Epithelial cell of proximal tubule (primary cell): ENCODE measurements at regions not wholly inside any gene's neighbourhood (a gene's known extent, or its start where the extent isn't known, plus 50 kb on each side); places are given as distances from the start of the nearest gene placed in this dataset.

ENCODE experiments used
- DNase-seq: peaks from one replicate; pipeline ENCODE4 v3.0.0-alpha.2; 2011; ENCODE audit warnings: low read depth
- H3K4me3 ChIP-seq: 2 replicates; pipeline ENCODE4 v1.5.1; 2011; ENCODE audit warnings: low read depth, mild to moderate bottlenecking, low read length
- TF ChIP-seq, protein P1 (sequence below): conservative IDR thresholded peaks from 2 replicates; pipeline ENCODE4 v1.5.1; 2012; ENCODE audit warnings: low read depth, mild to moderate bottlenecking, low read length

DNA sequence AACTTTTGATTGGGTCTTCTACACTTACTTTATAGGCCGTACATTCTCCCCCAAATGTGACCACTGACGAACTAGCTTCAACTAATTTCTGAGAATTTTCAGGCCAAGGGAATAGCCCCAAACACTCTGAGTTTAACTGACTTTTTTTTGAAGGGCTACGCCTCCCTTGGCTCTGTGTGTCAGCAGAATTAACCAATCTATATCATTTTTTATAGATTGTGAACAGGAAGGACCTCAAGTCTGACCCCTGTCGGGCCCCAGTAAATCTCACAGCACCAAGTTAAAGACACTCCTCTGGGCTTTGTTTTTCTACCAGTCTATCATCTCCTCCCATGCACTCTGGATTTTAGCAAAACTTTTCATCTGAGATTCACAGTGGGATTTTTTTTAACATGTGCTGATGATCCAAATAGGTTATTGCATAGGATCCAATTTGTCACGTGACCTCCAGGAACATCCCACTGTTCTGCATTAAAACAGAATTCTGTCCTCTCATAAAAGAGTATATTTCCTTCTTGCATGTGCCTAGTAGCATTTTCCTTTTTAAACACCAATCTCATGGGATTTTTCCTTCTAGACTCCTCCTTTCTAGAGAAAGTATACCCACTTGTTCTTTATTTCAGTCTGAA is 307.1 kb downstream of the OSR1 start:
- DNase-seq, result no peak
- TF ChIP-seq, protein P1, sequence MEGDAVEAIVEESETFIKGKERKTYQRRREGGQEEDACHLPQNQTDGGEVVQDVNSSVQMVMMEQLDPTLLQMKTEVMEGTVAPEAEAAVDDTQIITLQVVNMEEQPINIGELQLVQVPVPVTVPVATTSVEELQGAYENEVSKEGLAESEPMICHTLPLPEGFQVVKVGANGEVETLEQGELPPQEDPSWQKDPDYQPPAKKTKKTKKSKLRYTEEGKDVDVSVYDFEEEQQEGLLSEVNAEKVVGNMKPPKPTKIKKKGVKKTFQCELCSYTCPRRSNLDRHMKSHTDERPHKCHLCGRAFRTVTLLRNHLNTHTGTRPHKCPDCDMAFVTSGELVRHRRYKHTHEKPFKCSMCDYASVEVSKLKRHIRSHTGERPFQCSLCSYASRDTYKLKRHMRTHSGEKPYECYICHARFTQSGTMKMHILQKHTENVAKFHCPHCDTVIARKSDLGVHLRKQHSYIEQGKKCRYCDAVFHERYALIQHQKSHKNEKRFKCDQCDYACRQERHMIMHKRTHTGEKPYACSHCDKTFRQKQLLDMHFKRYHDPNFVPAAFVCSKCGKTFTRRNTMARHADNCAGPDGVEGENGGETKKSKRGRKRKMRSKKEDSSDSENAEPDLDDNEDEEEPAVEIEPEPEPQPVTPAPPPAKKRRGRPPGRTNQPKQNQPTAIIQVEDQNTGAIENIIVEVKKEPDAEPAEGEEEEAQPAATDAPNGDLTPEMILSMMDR, result peak; percentile 13

DNA sequence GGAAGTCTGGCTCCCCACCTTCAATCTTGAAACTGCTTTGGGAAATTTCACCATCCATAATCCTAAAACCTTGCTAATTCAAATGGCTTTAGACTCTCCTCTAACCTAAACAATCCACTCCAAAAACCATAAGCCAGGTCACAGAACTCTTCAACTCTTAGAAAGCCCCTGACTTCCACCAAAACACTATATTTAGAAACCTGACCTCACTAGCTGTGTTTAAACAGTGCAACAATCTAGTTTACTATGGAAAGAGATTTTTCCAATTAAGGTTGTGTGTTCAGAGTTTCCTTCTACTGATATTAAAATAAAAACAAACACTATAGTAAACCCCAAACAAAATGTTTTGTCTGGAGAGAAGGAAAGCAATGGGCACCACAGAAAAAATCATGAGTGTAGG is 308.1 kb downstream of the OSR1 start:
- TF ChIP-seq, protein P1, result no peak
- no peak overlapping the region for H3K4me3 ChIP-seq
- no peak for DNase-seq

More for the DNA sequence above, 307.1 kb downstream of the OSR1 start:
- H3K4me3 ChIP-seq, result no peak overlapping the region

DNA sequence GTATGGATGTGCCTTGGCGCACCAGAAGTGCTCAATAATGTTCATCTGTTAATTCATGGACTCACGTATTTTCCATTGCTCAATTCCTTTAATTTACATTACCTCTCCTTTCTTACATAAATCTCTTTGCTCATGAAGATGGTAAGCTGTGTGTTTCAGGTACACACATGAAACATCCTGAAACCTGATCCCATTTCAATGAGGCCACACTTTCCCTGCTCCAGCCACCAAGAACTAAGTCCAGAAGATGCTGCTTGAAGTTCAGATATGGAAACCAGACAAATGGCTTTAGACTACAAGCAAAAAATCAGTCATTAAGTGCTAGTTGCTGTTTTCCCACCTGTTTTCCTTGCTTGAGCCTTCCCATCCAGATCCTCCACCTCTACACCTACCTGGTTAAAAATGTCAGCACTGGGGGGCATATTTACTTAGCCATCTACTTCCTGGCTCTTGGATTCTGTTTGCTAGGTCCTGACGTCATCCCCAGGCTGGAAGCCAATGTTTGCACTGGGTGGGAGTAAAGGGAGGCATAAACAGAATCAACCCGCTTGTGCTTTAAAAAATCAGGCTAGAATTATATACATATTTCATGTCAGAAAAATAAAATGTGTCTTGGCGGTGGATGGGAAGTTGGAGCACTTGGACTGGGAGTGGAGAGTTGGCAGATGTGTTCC is 309.7 kb downstream of the OSR1 start:
- no peak for DNase-seq
- TF ChIP-seq, protein P1, result no peak
- H3K4me3 ChIP-seq, result no peak overlapping the region

DNA sequence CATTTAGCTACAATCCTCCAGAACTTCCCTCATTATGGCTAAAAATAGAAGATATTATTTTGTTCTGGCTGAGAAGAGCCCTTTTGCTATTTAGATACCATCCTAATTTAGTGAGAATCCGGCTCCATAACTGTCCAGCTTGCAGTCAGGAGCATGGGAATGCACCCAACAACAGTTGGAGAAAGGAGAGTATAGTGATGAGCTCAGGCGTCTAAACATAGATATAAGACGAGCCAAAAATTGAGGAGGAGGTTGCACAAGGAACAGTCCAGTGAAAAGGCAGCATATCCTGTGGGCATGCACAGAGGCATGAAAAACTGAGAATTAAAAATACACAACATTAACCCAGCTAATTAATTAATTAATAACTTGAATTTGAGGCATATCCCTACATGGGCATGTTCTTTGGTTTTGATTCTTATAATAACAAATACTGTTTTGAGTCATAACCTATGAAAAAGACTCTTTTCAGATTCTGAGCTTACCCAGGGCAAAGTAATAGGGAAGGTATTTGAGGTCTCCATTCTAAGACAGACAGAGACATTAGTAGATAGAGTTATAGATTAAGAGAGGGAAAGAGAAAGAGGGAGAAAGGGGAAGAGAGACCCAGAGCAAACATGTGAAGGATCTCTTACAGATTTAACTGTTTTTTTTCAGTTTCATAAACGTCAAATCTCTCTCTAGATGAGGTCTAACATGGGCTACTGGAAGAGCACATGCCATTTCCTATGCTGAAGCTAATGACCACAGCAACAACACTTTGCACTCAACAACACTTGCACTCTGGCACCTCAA is 311.2 kb downstream of the OSR1 start:
- H3K4me3 ChIP-seq, result no peak overlapping the region
- DNase-seq, result no peak
- TF ChIP-seq, protein P1, result no peak

DNA sequence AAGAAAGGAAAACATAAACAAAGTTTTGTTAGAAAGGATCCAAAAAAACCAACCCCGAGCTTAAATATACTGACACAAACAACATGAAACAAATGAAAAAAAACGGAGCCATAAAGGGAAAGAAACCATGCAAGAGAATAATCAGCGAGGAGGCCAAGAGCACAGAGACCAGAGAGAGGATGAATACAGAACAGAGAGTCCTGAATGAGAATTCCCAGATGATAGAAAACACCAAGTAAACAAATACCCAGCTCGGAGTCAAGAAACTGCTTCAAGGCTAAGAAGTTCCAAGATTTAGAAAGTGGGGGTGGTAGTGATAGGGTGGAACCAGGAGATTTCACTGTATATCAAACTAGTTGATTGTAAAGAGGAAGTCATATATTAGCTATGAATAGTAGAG is 313.3 kb downstream of the OSR1 start:
- TF ChIP-seq, protein P1, result no peak
- DNase-seq, result no peak
- H3K4me3 ChIP-seq, result no peak overlapping the region

DNA sequence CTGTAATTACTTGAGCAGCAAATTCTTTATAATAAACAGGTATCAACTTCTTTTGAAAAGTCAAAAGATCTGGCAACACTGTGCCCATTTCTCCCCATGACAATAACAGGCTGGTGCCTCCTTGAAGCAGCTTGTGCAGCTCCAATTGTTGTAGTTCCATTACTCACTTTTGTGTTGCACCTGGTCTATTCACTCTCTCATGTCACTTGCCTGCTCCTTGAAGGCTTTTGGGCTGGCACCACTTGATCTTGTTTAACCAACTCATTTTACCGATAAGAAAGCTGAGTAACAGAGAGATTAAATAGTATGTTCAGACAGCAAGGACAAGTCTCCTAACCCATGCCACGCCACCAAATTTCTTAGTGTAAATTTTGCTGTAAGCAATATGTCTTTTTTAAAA is 314.5 kb downstream of the OSR1 start:
- no peak for DNase-seq
- H3K4me3 ChIP-seq, result no peak overlapping the region
- TF ChIP-seq, protein P1, result no peak
